Endodermal cell (in vitro differentiated cells): ENCODE measurements at regions not wholly inside any gene's neighbourhood (a gene's known extent, or its start where the extent isn't known, plus 50 kb on each side); places are given as distances from the start of the nearest gene placed in this dataset.

Experiments
- DNase-seq: peaks from one replicate; pipeline ENCODE4 v3.0.0-alpha.2; 2017
- H3K27ac ChIP-seq: 2 replicates; pipeline ENCODE4 v1.5.1; 2013; ENCODE audit warnings: mild to moderate bottlenecking, low read depth, low read length, moderate library complexity
- H3K27me3 ChIP-seq: 2 replicates; pipeline ENCODE4 v1.6.1; 2013; ENCODE audit warnings: mild to moderate bottlenecking, low read length, moderate library complexity; ENCODE audit not compliant: insufficient read depth, control insufficient read depth, poor library complexity, severe bottlenecking
- H3K36me3 ChIP-seq: 2 replicates; pipeline ENCODE4 v1.7.0; 2013; ENCODE audit warnings: mild to moderate bottlenecking, low read length, moderate library complexity; ENCODE audit not compliant: control insufficient read depth, insufficient read depth
- H3K4me1 ChIP-seq: one replicate; pipeline ENCODE4 v1.7.0; 2013; ENCODE audit warnings: low read length; ENCODE audit not compliant: control insufficient read depth, insufficient read depth
- H3K4me3 ChIP-seq: 2 replicates; pipeline ENCODE4 v1.5.1; 2013; ENCODE audit warnings: mild to moderate bottlenecking, low read length, moderate library complexity
- H3K9ac ChIP-seq: 2 replicates; pipeline ENCODE4 v1.6.1; 2013; ENCODE audit warnings: mild to moderate bottlenecking, low read length, moderate library complexity; ENCODE audit not compliant: poor library complexity, severe bottlenecking; ENCODE audit errors: extremely low read depth
- H3K9me3 ChIP-seq: 2 replicates; pipeline ENCODE4 v1.6.1; 2013; ENCODE audit warnings: mild to moderate bottlenecking, low read length, moderate library complexity; ENCODE audit not compliant: control insufficient read depth
- H3K27ac Mint-ChIP-seq: 2 replicates; pipeline ENCODE4 v1.8.0; 2020; ENCODE audit warnings: mixed read lengths
- H3K27me3 Mint-ChIP-seq: 2 replicates; pipeline ENCODE4 v1.8.0; 2021; ENCODE audit warnings: mild to moderate bottlenecking, mixed read lengths; ENCODE audit not compliant: insufficient read depth
- H3K36me3 Mint-ChIP-seq: 2 replicates; pipeline ENCODE4 v1.8.0; 2020; ENCODE audit warnings: low read depth, mixed read lengths
- H3K4me1 Mint-ChIP-seq: 2 replicates; pipeline ENCODE4 v1.8.0; 2020; ENCODE audit warnings: mixed read lengths
- H3K4me3 Mint-ChIP-seq: 2 replicates; pipeline ENCODE4 v1.8.0; 2020; ENCODE audit warnings: mild to moderate bottlenecking, moderate library complexity, mixed read lengths
- H3K9me3 Mint-ChIP-seq: 2 replicates; pipeline ENCODE4 v1.8.0; 2020; ENCODE audit warnings: mild to moderate bottlenecking, mixed read lengths
- WGBS, 2 experiments: methylation state at CpG; one replicate each; pipeline versions ENCODE4 v1.1.5 to v1.1.7; 2013; ENCODE audit warnings: missing lambda C conversion rate in 2 of 2, mixed read lengths in 1 of 2; ENCODE audit not compliant: insufficient coverage in 1 of 2, insufficient read length in 1 of 2; 5-methylcytosine and 5-hydroxymethylcytosine counted together
- TF ChIP-seq, protein P1 (sequence below): fragments of 200-600 bp; sonication (generic); conservative IDR thresholded peaks from 2 replicates; pipeline ENCODE4 v1.5.0; 2021; ENCODE audit warnings: antibody characterized with exemption, mild to moderate bottlenecking

DNA sequence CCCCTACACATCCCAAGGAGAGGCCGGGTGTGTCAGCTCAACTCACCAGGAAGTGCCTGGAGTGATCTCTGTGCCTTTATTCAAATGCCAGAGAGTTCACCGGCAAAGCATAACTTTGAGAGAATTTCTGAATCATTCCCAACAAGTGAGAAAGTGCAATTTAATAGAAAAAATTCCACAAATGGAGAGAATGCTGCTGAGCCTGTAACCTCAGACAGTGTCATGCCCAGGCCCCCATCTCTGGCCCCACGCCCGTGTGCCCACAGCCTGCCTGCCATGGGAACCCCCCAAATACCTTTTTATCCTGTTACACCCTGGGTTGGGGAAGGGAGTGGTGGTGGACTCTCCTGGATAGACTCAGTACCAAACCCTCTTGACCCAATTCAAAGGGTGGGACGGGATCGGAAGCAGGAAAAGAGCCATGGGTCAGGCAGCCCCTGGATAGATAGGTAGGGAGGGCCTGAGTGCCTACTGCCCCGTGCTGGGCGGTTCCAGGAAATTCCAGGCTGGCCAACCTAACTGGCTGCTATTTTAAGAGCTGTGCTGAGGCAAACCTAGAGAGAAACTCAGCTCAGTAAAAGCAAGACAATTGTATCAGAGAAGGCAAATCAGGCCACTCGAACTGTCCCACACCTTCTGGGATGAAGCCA is 179.0 kb upstream of the FOXA2 start:
- 90 to 95% methylated on average over 8 to 9 of the region's 9 CpGs for WGBS, 2 experiments
- H3K4me3 ChIP-seq, result no peak overlapping the region
- no peak overlapping the region for H3K9ac ChIP-seq
- TF ChIP-seq, protein P1, sequence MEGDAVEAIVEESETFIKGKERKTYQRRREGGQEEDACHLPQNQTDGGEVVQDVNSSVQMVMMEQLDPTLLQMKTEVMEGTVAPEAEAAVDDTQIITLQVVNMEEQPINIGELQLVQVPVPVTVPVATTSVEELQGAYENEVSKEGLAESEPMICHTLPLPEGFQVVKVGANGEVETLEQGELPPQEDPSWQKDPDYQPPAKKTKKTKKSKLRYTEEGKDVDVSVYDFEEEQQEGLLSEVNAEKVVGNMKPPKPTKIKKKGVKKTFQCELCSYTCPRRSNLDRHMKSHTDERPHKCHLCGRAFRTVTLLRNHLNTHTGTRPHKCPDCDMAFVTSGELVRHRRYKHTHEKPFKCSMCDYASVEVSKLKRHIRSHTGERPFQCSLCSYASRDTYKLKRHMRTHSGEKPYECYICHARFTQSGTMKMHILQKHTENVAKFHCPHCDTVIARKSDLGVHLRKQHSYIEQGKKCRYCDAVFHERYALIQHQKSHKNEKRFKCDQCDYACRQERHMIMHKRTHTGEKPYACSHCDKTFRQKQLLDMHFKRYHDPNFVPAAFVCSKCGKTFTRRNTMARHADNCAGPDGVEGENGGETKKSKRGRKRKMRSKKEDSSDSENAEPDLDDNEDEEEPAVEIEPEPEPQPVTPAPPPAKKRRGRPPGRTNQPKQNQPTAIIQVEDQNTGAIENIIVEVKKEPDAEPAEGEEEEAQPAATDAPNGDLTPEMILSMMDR, result no peak
- H3K4me1 ChIP-seq, result peaks cover 3% of the 10 kb centered on the region
- Mint-ChIP-seq H3K9me3 (no peaks in the 10 kb centered on the region), H3K27me3 (no peaks in the 10 kb centered on the region), H3K4me1 (no peaks in the 10 kb centered on the region), H3K27ac (no peak overlapping the region), H3K4me3 (no peak overlapping the region), H3K36me3 (no peaks in the 10 kb centered on the region)
- H3K27me3 ChIP-seq, result no peaks in the 10 kb centered on the region
- H3K36me3 ChIP-seq, result no peaks in the 10 kb centered on the region
- H3K27ac ChIP-seq, result no peak overlapping the region
- no peaks in the 10 kb centered on the region for H3K9me3 ChIP-seq
- no peak for DNase-seq

DNA sequence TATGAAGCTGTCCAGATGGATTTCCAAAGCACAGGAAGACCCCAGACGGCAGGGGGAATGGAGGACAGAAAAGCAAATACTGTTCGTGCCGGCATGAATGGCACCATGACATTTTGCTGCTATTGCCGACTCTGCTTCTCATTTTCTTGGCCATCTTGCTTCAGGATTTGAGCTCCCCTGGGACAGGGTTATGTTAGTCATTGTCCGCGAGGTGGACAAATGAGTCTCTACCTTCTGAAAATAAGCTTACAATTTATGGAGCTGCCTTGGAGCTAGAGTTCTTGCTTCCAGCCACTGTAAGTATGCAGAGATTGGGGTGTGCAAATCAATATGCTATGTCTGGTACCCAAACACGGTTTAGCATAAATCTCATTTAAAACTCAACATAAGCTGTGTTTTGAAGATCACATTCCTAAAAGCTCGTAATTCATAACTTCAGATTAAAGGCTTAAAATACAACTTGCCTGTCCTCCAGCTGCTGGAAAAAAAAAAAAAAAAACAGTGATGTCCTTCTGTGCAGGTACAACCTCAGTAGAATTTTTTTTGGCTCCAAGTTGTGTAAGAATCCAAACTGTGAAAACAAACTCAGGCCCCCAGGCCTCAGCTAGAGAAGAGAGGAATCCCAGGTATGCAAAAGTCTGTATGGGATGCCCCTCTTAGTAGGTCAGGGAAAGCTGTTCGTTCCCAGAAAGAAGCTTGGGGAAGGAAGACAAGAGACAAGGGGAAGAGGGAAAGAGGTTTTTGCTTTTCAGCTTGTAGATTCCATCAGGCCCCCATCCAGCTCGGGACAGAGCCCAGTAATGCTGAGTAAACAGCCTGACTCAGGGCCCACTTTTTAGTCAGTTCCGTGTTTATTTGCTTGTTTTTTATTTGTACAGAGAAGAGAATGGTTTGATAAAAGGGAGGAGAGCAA is 184.2 kb upstream of the FOXA2 start:
- Mint-ChIP-seq H3K9me3 (no peaks in the 10 kb centered on the region), H3K36me3 (no peaks in the 10 kb centered on the region), H3K4me1 (peaks cover 31% of the 10 kb centered on the region), H3K27me3 (no peaks in the 10 kb centered on the region), H3K4me3 (no peak overlapping the region), H3K27ac (no peak overlapping the region)
- no peak for DNase-seq
- Histone ChIP-seq H3K4me3 (no peak overlapping the region), H3K27ac (no peak overlapping the region), H3K9ac (no peak overlapping the region), H3K27me3 (no peaks in the 10 kb centered on the region), H3K4me1 (peaks cover 20% of the 10 kb centered on the region), H3K36me3 (no peaks in the 10 kb centered on the region), H3K9me3 (no peaks in the 10 kb centered on the region)
- TF ChIP-seq, protein P1, result no peak
- 75 to 83% methylated on average over 10 to 11 of the region's 11 CpGs for WGBS, 2 experiments

DNA sequence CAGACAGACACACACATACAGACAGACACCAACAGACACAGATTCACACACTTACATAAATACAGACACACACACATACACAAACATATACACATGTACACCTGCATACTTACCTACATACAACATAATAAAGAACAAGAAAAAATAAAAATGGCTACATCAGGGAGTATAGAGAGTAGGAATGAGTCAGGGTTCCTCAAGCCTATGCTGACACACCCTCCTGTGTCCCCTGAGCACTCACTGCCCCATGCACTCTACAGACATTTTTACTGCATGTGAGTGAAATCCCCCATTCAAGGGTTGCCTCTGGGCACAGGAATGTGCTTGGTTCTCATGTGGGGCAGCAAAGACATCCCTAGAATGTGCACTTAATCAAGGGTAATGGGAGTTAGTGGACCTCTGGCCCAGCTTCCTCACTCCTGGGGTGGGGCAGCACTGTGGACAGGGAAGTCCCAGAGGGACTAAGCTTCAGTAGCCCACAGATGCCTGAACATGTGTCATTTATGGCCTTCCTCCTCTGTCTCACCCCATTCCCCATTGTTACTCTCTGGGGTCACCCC is 185.9 kb upstream of the FOXA2 start:
- no peaks in the 10 kb centered on the region for H3K36me3 ChIP-seq
- DNase-seq, result no peak
- Mint-ChIP-seq H3K27ac (no peak overlapping the region), H3K9me3 (no peaks in the 10 kb centered on the region), H3K4me1 (peaks cover 41% of the 10 kb centered on the region), H3K4me3 (no peak overlapping the region), H3K36me3 (no peaks in the 10 kb centered on the region), H3K27me3 (no peaks in the 10 kb centered on the region)
- H3K27ac ChIP-seq, result no peak overlapping the region
- TF ChIP-seq, protein P1, result no peak
- H3K27me3 ChIP-seq, result no peaks in the 10 kb centered on the region
- no peaks in the 10 kb centered on the region for H3K9me3 ChIP-seq
- H3K9ac ChIP-seq, result no peak overlapping the region
- H3K4me3 ChIP-seq, result no peak overlapping the region
- H3K4me1 ChIP-seq, result peaks cover 23% of the 10 kb centered on the region
